ENCODE measurements at regions not wholly inside any gene's neighbourhood (a gene's known extent, or its start where the extent isn't known, plus 50 kb on each side); places are given as distances from the start of the nearest gene placed in this dataset.

DNA sequence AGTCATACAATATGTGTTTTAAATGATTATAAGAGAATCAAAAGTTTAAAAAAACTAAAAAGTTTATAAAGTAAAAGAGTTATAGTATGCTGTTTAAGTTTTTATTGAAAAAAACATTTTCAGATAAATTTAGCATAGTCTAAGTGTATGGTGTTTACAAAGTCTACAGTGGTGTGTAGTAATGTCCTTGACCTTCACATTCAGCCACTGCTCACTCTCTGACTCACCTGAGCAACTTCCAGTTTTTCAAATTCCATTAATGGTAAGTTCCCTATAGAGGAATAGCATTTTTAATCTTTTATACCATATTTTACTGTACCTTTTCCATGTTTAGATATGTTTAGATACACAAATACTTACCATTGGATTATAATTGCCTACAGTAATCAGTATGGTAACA lies 842.4 kb upstream of the KLHL1 start:
- intact Hi-C loops (cut with DNase I) = no loop called here
- no peak overlapping the region for H3K4me3 ChIP-seq
- TF ChIP-seq, protein P1, sequence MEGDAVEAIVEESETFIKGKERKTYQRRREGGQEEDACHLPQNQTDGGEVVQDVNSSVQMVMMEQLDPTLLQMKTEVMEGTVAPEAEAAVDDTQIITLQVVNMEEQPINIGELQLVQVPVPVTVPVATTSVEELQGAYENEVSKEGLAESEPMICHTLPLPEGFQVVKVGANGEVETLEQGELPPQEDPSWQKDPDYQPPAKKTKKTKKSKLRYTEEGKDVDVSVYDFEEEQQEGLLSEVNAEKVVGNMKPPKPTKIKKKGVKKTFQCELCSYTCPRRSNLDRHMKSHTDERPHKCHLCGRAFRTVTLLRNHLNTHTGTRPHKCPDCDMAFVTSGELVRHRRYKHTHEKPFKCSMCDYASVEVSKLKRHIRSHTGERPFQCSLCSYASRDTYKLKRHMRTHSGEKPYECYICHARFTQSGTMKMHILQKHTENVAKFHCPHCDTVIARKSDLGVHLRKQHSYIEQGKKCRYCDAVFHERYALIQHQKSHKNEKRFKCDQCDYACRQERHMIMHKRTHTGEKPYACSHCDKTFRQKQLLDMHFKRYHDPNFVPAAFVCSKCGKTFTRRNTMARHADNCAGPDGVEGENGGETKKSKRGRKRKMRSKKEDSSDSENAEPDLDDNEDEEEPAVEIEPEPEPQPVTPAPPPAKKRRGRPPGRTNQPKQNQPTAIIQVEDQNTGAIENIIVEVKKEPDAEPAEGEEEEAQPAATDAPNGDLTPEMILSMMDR (IDR thresholded peaks at IDR 0.05) = no peak
- no peaks in the 10 kb centered on the region for H3K36me3 ChIP-seq
- no peaks in the 10 kb centered on the region for H3K4me1 ChIP-seq
- DNase-seq = no peak
- no peak for ATAC-seq
- no peaks in the 10 kb centered on the region for H3K27me3 ChIP-seq
- no peak overlapping the region for H3K27ac ChIP-seq
- no peaks in the 10 kb centered on the region for H3K9me3 ChIP-seq

DNA sequence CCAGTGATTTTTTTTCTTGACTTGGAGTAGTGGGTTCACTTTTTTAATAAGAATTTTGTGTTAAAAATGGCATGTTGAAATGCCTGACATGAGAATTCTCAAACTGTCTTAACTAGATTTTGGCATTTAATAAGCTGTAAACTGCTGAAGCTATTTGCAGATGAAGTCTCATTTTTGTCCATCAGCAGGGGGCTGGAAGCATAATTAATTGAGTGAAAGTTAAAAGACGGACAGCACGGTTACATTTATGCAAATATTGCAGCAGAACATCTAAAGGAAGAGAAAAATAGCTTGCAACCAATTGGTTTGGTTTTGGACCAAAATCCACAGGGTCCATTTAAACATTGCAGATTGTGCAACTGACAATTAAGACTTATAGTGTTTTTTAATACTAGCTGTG lies 837.3 kb upstream of the KLHL1 start:
- TF ChIP-seq, protein P1 (IDR thresholded peaks at IDR 0.05) = no peak
- Histone ChIP-seq H3K9me3 (no peaks in the 10 kb centered on the region), H3K4me3 (no peak overlapping the region), H3K4me1 (no peaks in the 10 kb centered on the region), H3K27me3 (no peaks in the 10 kb centered on the region), H3K27ac (no peak overlapping the region), H3K36me3 (no peaks in the 10 kb centered on the region)
- DNase-seq (no peak), ATAC-seq (no peak)
- intact Hi-C loops (cut with DNase I) = no loop called here
- whole genome bisulfite sequencing, 2 donors = 84 to 89% methylated on average over 2 of the region's 2 CpGs

- no peaks in the 10 kb centered on the region for H3K9me3 ChIP-seq
- H3K4me1 ChIP-seq = no peaks in the 10 kb centered on the region
- no peaks in the 10 kb centered on the region for H3K27me3 ChIP-seq
- intact Hi-C loops (cut with DNase I) = no loop called here
- no peak overlapping the region for H3K27ac ChIP-seq
- 74 to 88% methylated on average over 1 of the region's 1 CpG for WGBS, 2 donors
- no peaks in the 10 kb centered on the region for H3K36me3 ChIP-seq
- H3K4me3 ChIP-seq = no peak overlapping the region
- no peak for DNase-seq
- TF ChIP-seq, protein P1 (IDR thresholded peaks at IDR 0.05) = no peak
- ATAC-seq = no peak
Measured at GRCh38 chr13:70941454-70941853, 833.2 kb upstream of the KLHL1 start.

GRCh38 chr13:70938462-70938861 lies 830.2 kb upstream of the KLHL1 start:
- no peak overlapping the region for H3K27ac ChIP-seq
- no peaks in the 10 kb centered on the region for H3K9me3 ChIP-seq
- no peaks in the 10 kb centered on the region for H3K27me3 ChIP-seq
- H3K36me3 ChIP-seq = no peaks in the 10 kb centered on the region
- TF ChIP-seq, protein P1 (IDR thresholded peaks at IDR 0.05) = no peak
- intact Hi-C loops (cut with DNase I) = loop anchor here in 1 of 10 donors (5.0 kb wide), 1 partner anchor 744 kb away; no protein-coding TSS in a partner anchor
- ATAC-seq (no peak), DNase-seq (no peak)
- 98 to 100% methylated on average over 1 of the region's 1 CpG for WGBS, 2 donors
- H3K4me1 ChIP-seq = no peaks in the 10 kb centered on the region
- no peak overlapping the region for H3K4me3 ChIP-seq

- no peak for DNase-seq
- WGBS, 2 donors = 91 to 97% methylated on average over 3 of the region's 3 CpGs
- TF ChIP-seq, protein P1 (IDR thresholded peaks at IDR 0.05) = no peak
- intact Hi-C loops (cut with DNase I) = no loop called here
- Histone ChIP-seq H3K27me3 (no peaks in the 10 kb centered on the region), H3K36me3 (no peaks in the 10 kb centered on the region), H3K27ac (no peak overlapping the region), H3K4me1 (no peaks in the 10 kb centered on the region), H3K4me3 (no peak overlapping the region), H3K9me3 (no peaks in the 10 kb centered on the region)
- ATAC-seq = no peak
Measured at GRCh38 chr13:70932511-70932910, 824.3 kb upstream of the KLHL1 start.
